ENCODE measurements at regions not wholly inside any gene's neighbourhood (a gene's known extent, or its start where the extent isn't known, plus 50 kb on each side); places are given as distances from the start of the nearest gene placed in this dataset.

- Histone ChIP-seq H4K8ac (ENCODE audit: low read length) (no peak overlapping the region), H3K23ac (ENCODE audit: low read length in 2 of 2) (no peak overlapping the region), H4K91ac (ENCODE audit: low read length) (no peak overlapping the region), H2AFZ (ENCODE audit: low read depth, low read length) (no peak overlapping the region), H2BK5ac (ENCODE audit: low read depth, low read length, poor library complexity, severe bottlenecking) (no peak overlapping the region), H3K14ac (ENCODE audit: low read length in 2 of 2) (no peak overlapping the region), H3K9ac (ENCODE audit: low read length) (no peak overlapping the region), H2BK12ac (ENCODE audit: low read length in 2 of 2) (no peak overlapping the region), H3K4me2 (ENCODE audit: low read length, poor library complexity, severe bottlenecking) (no peak overlapping the region), H3K4ac (ENCODE audit: low read depth in 1 of 2, low read length in 2 of 2) (no peak overlapping the region), H3K79me1 (replicated peaks; ENCODE audit: low read length, poor library complexity, severe bottlenecking) (no peaks in the 10 kb centered on the region), H3K4me1 (ENCODE audit: control insufficient read depth, insufficient read depth, low read depth, low read length) (no peaks in the 10 kb centered on the region), H3K4me3 (ENCODE audit: insufficient read depth in 1 of 2, low read depth in 1 of 2, low read length in 2 of 2) (no peak overlapping the region), H2BK120ac (ENCODE audit: low read depth, low read length) (no peak overlapping the region), H2BK15ac (ENCODE audit: low read depth, poor library complexity, severe bottlenecking) (no peak overlapping the region), H3K27me3 (ENCODE audit: control insufficient read depth in 1 of 2, insufficient read depth in 1 of 2, low read length in 2 of 2) (no peaks in the 10 kb centered on the region), H2AK5ac (ENCODE audit: low read length, severe bottlenecking) (no peak overlapping the region), H3K18ac (ENCODE audit: low read depth in 1 of 2, low read length in 2 of 2) (no peak overlapping the region), H3K27ac (ENCODE audit: low read length, poor library complexity, severe bottlenecking) (no peak overlapping the region), H3K36me3 (ENCODE audit: control insufficient read depth in 1 of 2, insufficient read depth in 2 of 2, low read depth in 1 of 2, low read length in 2 of 2) (no peaks in the 10 kb centered on the region), H3K9me3 (ENCODE audit: control insufficient read depth, low read length) (no peaks in the 10 kb centered on the region)
- DNase-seq, result no peak
- WGBS, result 63% methylated on average over 4 of the region's 4 CpGs
These were observed 746.9 kb downstream of the PCDH19 start for GRCh38 chrX:99663136-99663535.

- Histone ChIP-seq H3K36me3 (ENCODE audit: control insufficient read depth in 1 of 2, insufficient read depth in 2 of 2, low read depth in 1 of 2, low read length in 2 of 2) (no peaks in the 10 kb centered on the region), H4K8ac (ENCODE audit: low read length) (no peak overlapping the region), H3K27ac (ENCODE audit: low read length, poor library complexity, severe bottlenecking) (no peak overlapping the region), H2BK5ac (ENCODE audit: low read depth, low read length, poor library complexity, severe bottlenecking) (no peak overlapping the region), H3K4me2 (ENCODE audit: low read length, poor library complexity, severe bottlenecking) (no peak overlapping the region), H3K14ac (ENCODE audit: low read length in 2 of 2) (no peak overlapping the region), H4K91ac (ENCODE audit: low read length) (no peak overlapping the region), H3K4me3 (ENCODE audit: insufficient read depth in 1 of 2, low read depth in 1 of 2, low read length in 2 of 2) (no peak overlapping the region), H3K27me3 (ENCODE audit: control insufficient read depth in 1 of 2, insufficient read depth in 1 of 2, low read length in 2 of 2) (no peaks in the 10 kb centered on the region), H2BK120ac (ENCODE audit: low read depth, low read length) (no peak overlapping the region), H3K9me3 (ENCODE audit: control insufficient read depth, low read length) (no peaks in the 10 kb centered on the region), H3K18ac (ENCODE audit: low read depth in 1 of 2, low read length in 2 of 2) (no peak overlapping the region), H3K23ac (ENCODE audit: low read length in 2 of 2) (no peak overlapping the region), H3K79me1 (replicated peaks; ENCODE audit: low read length, poor library complexity, severe bottlenecking) (no peaks in the 10 kb centered on the region), H3K4ac (ENCODE audit: low read depth in 1 of 2, low read length in 2 of 2) (no peak overlapping the region), H2AFZ (ENCODE audit: low read depth, low read length) (no peak overlapping the region), H2BK15ac (ENCODE audit: low read depth, poor library complexity, severe bottlenecking) (no peak overlapping the region), H2BK12ac (ENCODE audit: low read length in 2 of 2) (no peak overlapping the region), H3K9ac (ENCODE audit: low read length) (no peak overlapping the region), H2AK5ac (ENCODE audit: low read length, severe bottlenecking) (no peak overlapping the region), H3K4me1 (ENCODE audit: control insufficient read depth, insufficient read depth, low read depth, low read length) (no peaks in the 10 kb centered on the region)
- no CpG with 5 or more reads among the region's 1 CpG for WGBS
- no peak for DNase-seq
These were observed 755.9 kb downstream of the PCDH19 start for GRCh38 chrX:99654188-99654587.

- H3K79me1 ChIP-seq (replicated peaks; ENCODE audit: low read length, poor library complexity, severe bottlenecking), result no peaks in the 10 kb centered on the region
- no peak overlapping the region for H3K14ac ChIP-seq (ENCODE audit: low read length in 2 of 2)
- H3K27me3 ChIP-seq (ENCODE audit: control insufficient read depth in 1 of 2, insufficient read depth in 1 of 2, low read length in 2 of 2), result no peaks in the 10 kb centered on the region
- no peak overlapping the region for H3K4ac ChIP-seq (ENCODE audit: low read depth in 1 of 2, low read length in 2 of 2)
- no peak for DNase-seq
- H3K23ac ChIP-seq (ENCODE audit: low read length in 2 of 2), result no peak overlapping the region
- H3K4me3 ChIP-seq (ENCODE audit: insufficient read depth in 1 of 2, low read depth in 1 of 2, low read length in 2 of 2), result no peak overlapping the region
- no peak overlapping the region for H3K27ac ChIP-seq (ENCODE audit: low read length, poor library complexity, severe bottlenecking)
- H3K4me2 ChIP-seq (ENCODE audit: low read length, poor library complexity, severe bottlenecking), result no peak overlapping the region
- H2AK5ac ChIP-seq (ENCODE audit: low read length, severe bottlenecking), result no peak overlapping the region
- no peak overlapping the region for H2AFZ ChIP-seq (ENCODE audit: low read depth, low read length)
- H2BK15ac ChIP-seq (ENCODE audit: low read depth, poor library complexity, severe bottlenecking), result no peak overlapping the region
- H4K91ac ChIP-seq (ENCODE audit: low read length), result no peak overlapping the region
- no peaks in the 10 kb centered on the region for H3K36me3 ChIP-seq (ENCODE audit: control insufficient read depth in 1 of 2, insufficient read depth in 2 of 2, low read depth in 1 of 2, low read length in 2 of 2)
- H3K9ac ChIP-seq (ENCODE audit: low read length), result no peak overlapping the region
- no CpG with 5 or more reads among the region's 1 CpG for WGBS
- no peak overlapping the region for H2BK12ac ChIP-seq (ENCODE audit: low read length in 2 of 2)
- H3K4me1 ChIP-seq (ENCODE audit: control insufficient read depth, insufficient read depth, low read depth, low read length), result no peaks in the 10 kb centered on the region
- H2BK120ac ChIP-seq (ENCODE audit: low read depth, low read length), result no peak overlapping the region
- no peak overlapping the region for H4K8ac ChIP-seq (ENCODE audit: low read length)
- H3K9me3 ChIP-seq (ENCODE audit: control insufficient read depth, low read length), result no peaks in the 10 kb centered on the region
- no peak overlapping the region for H3K18ac ChIP-seq (ENCODE audit: low read depth in 1 of 2, low read length in 2 of 2)
- no peak overlapping the region for H2BK5ac ChIP-seq (ENCODE audit: low read depth, low read length, poor library complexity, severe bottlenecking)
These were observed 756.7 kb downstream of the PCDH19 start for GRCh38 chrX:99653352-99653751.

- Histone ChIP-seq H2BK12ac (ENCODE audit: low read length in 2 of 2) (no peak overlapping the region), H3K18ac (ENCODE audit: low read depth in 1 of 2, low read length in 2 of 2) (no peak overlapping the region), H3K36me3 (ENCODE audit: control insufficient read depth in 1 of 2, insufficient read depth in 2 of 2, low read depth in 1 of 2, low read length in 2 of 2) (no peaks in the 10 kb centered on the region)
These were observed 797.0 kb downstream of the PCDH19 start for GRCh38 chrX:99613041-99613440.

More at GRCh38 chrX:99613041-99613440, 797.0 kb downstream of the PCDH19 start:
- no peak overlapping the region for H2AFZ ChIP-seq (ENCODE audit: low read depth, low read length)
- no peaks in the 10 kb centered on the region for H3K4me1 ChIP-seq (ENCODE audit: control insufficient read depth, insufficient read depth, low read depth, low read length)
- H2BK120ac ChIP-seq (ENCODE audit: low read depth, low read length), result no peak overlapping the region
- H2BK5ac ChIP-seq (ENCODE audit: low read depth, low read length, poor library complexity, severe bottlenecking), result no peak overlapping the region
- no peak overlapping the region for H3K4ac ChIP-seq (ENCODE audit: low read depth in 1 of 2, low read length in 2 of 2)
- H3K4me3 ChIP-seq (ENCODE audit: insufficient read depth in 1 of 2, low read depth in 1 of 2, low read length in 2 of 2), result no peak overlapping the region
- H3K9ac ChIP-seq (ENCODE audit: low read length), result no peak overlapping the region
- no peak overlapping the region for H4K8ac ChIP-seq (ENCODE audit: low read length)
- H3K27ac ChIP-seq (ENCODE audit: low read length, poor library complexity, severe bottlenecking), result no peak overlapping the region
- no peak for DNase-seq
- no peaks in the 10 kb centered on the region for H3K9me3 ChIP-seq (ENCODE audit: control insufficient read depth, low read length)
- no peak overlapping the region for H2BK15ac ChIP-seq (ENCODE audit: low read depth, poor library complexity, severe bottlenecking)
- H3K79me1 ChIP-seq (replicated peaks; ENCODE audit: low read length, poor library complexity, severe bottlenecking), result no peaks in the 10 kb centered on the region
- peaks cover 0 to 6% of the 10 kb centered on the region in 2 experiments for H3K27me3 ChIP-seq (ENCODE audit: control insufficient read depth in 1 of 2, insufficient read depth in 1 of 2, low read length in 2 of 2)
- no peak overlapping the region for H3K4me2 ChIP-seq (ENCODE audit: low read length, poor library complexity, severe bottlenecking)
- H4K91ac ChIP-seq (ENCODE audit: low read length), result no peak overlapping the region
- H3K23ac ChIP-seq (ENCODE audit: low read length in 2 of 2), result no peak overlapping the region
- no peak overlapping the region for H3K14ac ChIP-seq (ENCODE audit: low read length in 2 of 2)
- no peak overlapping the region for H2AK5ac ChIP-seq (ENCODE audit: low read length, severe bottlenecking)
